22Rv1 (cell line): ENCODE measurements at regions not wholly inside any gene's neighbourhood (a gene's known extent, or its start where the extent isn't known, plus 50 kb on each side); places are given as distances from the start of the nearest gene placed in this dataset.

ENCODE experiments used
- CTCF ChIP-seq: fragments of 450-650 bp; IDR thresholded peaks from 2 replicates; pipeline ENCODE4 v1.5.1; 2017; ENCODE audit warnings: mild to moderate bottlenecking
- ZFX ChIP-seq: fragments of 450-650 bp; IDR thresholded peaks from 2 replicates; pipeline ENCODE4 v1.6.1; 2017; ENCODE audit warnings: antibody characterized with exemption, borderline replicate concordance

GRCh38 chr6:113304116-113304515, 553.0 kb upstream of the MARCKS start:
- no peak for TF ChIP-seq ZFX
- no peak for TF ChIP-seq CTCF
